H1 (cell line): ENCODE measurements at regions not wholly inside any gene's neighbourhood (a gene's known extent, or its start where the extent isn't known, plus 50 kb on each side); places are given as distances from the start of the nearest gene placed in this dataset.
A peak's percentile ranks its signal among the peaks of the same experiment; 100 is the strongest.

Experiments used
- CTCF ChIA-PET: fragments of 300-600 bp; sonication (Branson Sonifier 250); formaldehyde crosslinking; loops from one replicate; lab custom pipeline; 2021; ENCODE audit not compliant: partially characterized antibody; lab: Charles Lee
- POLR2A ChIA-PET: fragments of 300-600 bp; sonication (Branson Sonifier 250); formaldehyde crosslinking; loops from one replicate; lab custom pipeline; 2021; ENCODE audit warnings: inconsistent platforms; ENCODE audit not compliant: partially characterized antibody; lab: Charles Lee
- DNase-seq, 2 experiments: peaks; one replicate each; pipeline versions ENCODE4 v3.0.0 to v3.0.0-alpha.2; 2010 to 2022; ENCODE audit warnings: low spot score in 2 of 2, low read depth in 1 of 2, mixed read lengths in 1 of 2
- FAIRE-seq: peaks from 2 replicates; lab custom pipeline; 2011; peaks lifted over from hg19 to GRCh38; lab: Jason Lieb, UNC
- H2AFZ ChIP-seq: 2 replicates; pipeline ENCODE4 v1.8.1; 2012; ENCODE audit warnings: low read length, inconsistent platforms
- H2AK5ac ChIP-seq: 2 replicates; pipeline ENCODE4 v1.6.1; 2013; ENCODE audit warnings: low read depth, low read length
- H2BK120ac ChIP-seq: replicated peaks from 2 replicates; pipeline ENCODE3; 2013; ENCODE audit warnings: low read depth, low read length, inconsistent platforms
- H2BK12ac ChIP-seq: 2 replicates; pipeline ENCODE4 v1.6.1; 2013; ENCODE audit warnings: low read depth, low read length
- H2BK15ac ChIP-seq: 2 replicates; pipeline ENCODE4 v1.6.1; 2013; ENCODE audit warnings: low read length
- H2BK20ac ChIP-seq: 2 replicates; pipeline ENCODE4 v1.6.1; 2013; ENCODE audit warnings: low read length
- H2BK5ac ChIP-seq: 2 replicates; pipeline ENCODE4 v1.6.1; 2013; ENCODE audit warnings: low read depth, low read length
- H3K14ac ChIP-seq: 2 replicates; pipeline ENCODE4 v1.6.1; 2013; ENCODE audit warnings: inconsistent platforms; ENCODE audit not compliant: insufficient read length
- H3K18ac ChIP-seq: 2 replicates; pipeline ENCODE4 v1.6.1; 2013; ENCODE audit warnings: low read length; ENCODE audit errors: extremely low read depth
- H3K23ac ChIP-seq: 2 replicates; pipeline ENCODE4 v1.6.1; 2013; ENCODE audit warnings: inconsistent platforms; ENCODE audit not compliant: insufficient read length
- H3K23me2 ChIP-seq: 2 replicates; pipeline ENCODE4 v1.6.1; 2013; ENCODE audit warnings: low read depth, low read length
- H3K27ac ChIP-seq: 2 replicates; pipeline ENCODE4 v1.6.1; 2011; ENCODE audit warnings: low read depth, low read length, inconsistent platforms
- H3K27me3 ChIP-seq, 4 experiments: replicated peaks in 1 of 4; 1 replicate in 1 of 4; 2 replicates in 3 of 4; pipeline versions ENCODE4 v1.6.1 to v1.8.1; 2011 to 2013; ENCODE audit warnings: low read length in 3 of 4, mild to moderate bottlenecking in 3 of 4, inconsistent platforms in 2 of 4, mixed read lengths in 2 of 4, moderate library complexity in 1 of 4; ENCODE audit not compliant: control insufficient read depth in 3 of 4, insufficient read depth in 3 of 4; ENCODE audit errors: extremely low read depth in 1 of 4
- H3K36me3 ChIP-seq, 4 experiments: 2 replicates each; pipeline versions ENCODE4 v1.6.1 to v1.8.1; 2011 to 2013; ENCODE audit warnings: mild to moderate bottlenecking in 4 of 4, low read length in 3 of 4, moderate library complexity in 2 of 4, control low read depth in 1 of 4, inconsistent platforms in 1 of 4; ENCODE audit not compliant: insufficient read depth in 4 of 4, control insufficient read depth in 2 of 4
- H3K4ac ChIP-seq: replicated peaks from 2 replicates; pipeline ENCODE3; 2013; ENCODE audit warnings: low read length, low read depth, mixed read lengths, inconsistent platforms; ENCODE audit not compliant: insufficient read length
- H3K4me1 ChIP-seq, 4 experiments: replicated peaks in 1 of 4; 1 replicate in 1 of 4; 2 replicates in 3 of 4; pipeline versions ENCODE4 v1.6.1 to v1.8.1; 2011 to 2013; ENCODE audit warnings: low read length in 3 of 4, inconsistent platforms in 2 of 4, mixed read lengths in 1 of 4; ENCODE audit not compliant: insufficient read depth in 4 of 4, control insufficient read depth in 3 of 4
- H3K4me2 ChIP-seq, 2 experiments: 2 replicates each; pipeline versions ENCODE4 v1.6.1 to v1.8.1; 2011 to 2013; ENCODE audit warnings: low read depth in 2 of 2, low read length in 2 of 2, control low read depth in 1 of 2, inconsistent platforms in 1 of 2, mild to moderate bottlenecking in 1 of 2; ENCODE audit not compliant: insufficient read depth in 1 of 2
- H3K4me3 ChIP-seq, 4 experiments: fragments of 200-600, 300-600 bp in 1 of 4; sonication (generic), shearing (Covaris generic), sonication (Bioruptor Twin) in 1 of 4; 2 replicates each; pipeline versions ENCODE4 v1.5.1 to v1.8.1; 2011 to 2016; ENCODE audit warnings: low read length in 4 of 4, low read depth in 3 of 4, control low read depth in 2 of 4, inconsistent platforms in 2 of 4, mild to moderate bottlenecking in 2 of 4, mixed read lengths in 1 of 4, moderate library complexity in 1 of 4; ENCODE audit not compliant: insufficient read depth in 2 of 4; ENCODE audit errors: extremely low read depth in 1 of 4
- H3K56ac ChIP-seq: replicated peaks from 2 replicates; pipeline ENCODE3; 2013; ENCODE audit warnings: low read depth, mild to moderate bottlenecking, mixed read lengths, low read length, inconsistent platforms; ENCODE audit not compliant: insufficient read length
- H3K79me1 ChIP-seq: 2 replicates; pipeline ENCODE4 v1.6.1; 2013; ENCODE audit warnings: low read depth, low read length, control low read depth
- H3K79me2 ChIP-seq, 2 experiments: 2 replicates each; pipeline versions ENCODE4 v1.6.1 to v1.8.1; 2012 to 2013; ENCODE audit warnings: low read length in 2 of 2, mild to moderate bottlenecking in 2 of 2, inconsistent platforms in 1 of 2; ENCODE audit not compliant: insufficient read depth in 2 of 2, control insufficient read depth in 1 of 2
- H3K9ac ChIP-seq, 4 experiments: replicated peaks in 1 of 4; 1 replicate in 1 of 4; 2 replicates in 3 of 4; pipeline versions ENCODE4 v1.6.1 to v1.8.1; 2011 to 2013; ENCODE audit warnings: low read depth in 3 of 4, low read length in 3 of 4, control low read depth in 2 of 4, mild to moderate bottlenecking in 2 of 4, moderate library complexity in 2 of 4, inconsistent platforms in 1 of 4; ENCODE audit errors: extremely low read depth in 1 of 4
- H3K9me3 ChIP-seq, 2 experiments: 2 replicates each; pipeline versions ENCODE4 v1.6.1 to v1.8.1; 2012 to 2013; ENCODE audit warnings: mild to moderate bottlenecking in 2 of 2, moderate library complexity in 2 of 2, control low read depth in 1 of 2, inconsistent platforms in 1 of 2, low read depth in 1 of 2, low read length in 1 of 2, mixed read lengths in 1 of 2; ENCODE audit not compliant: insufficient read depth in 2 of 2
- H4K20me1 ChIP-seq, 2 experiments: replicated peaks in 1 of 2; 2 replicates each; pipeline versions ENCODE3 to v1.8.1; 2011 to 2013; ENCODE audit warnings: inconsistent platforms in 2 of 2, low read length in 2 of 2, mild to moderate bottlenecking in 1 of 2; ENCODE audit not compliant: insufficient read depth in 2 of 2, control insufficient read depth in 1 of 2
- H4K5ac ChIP-seq: 2 replicates; pipeline ENCODE4 v1.6.1; 2013; ENCODE audit warnings: low read length, low read depth, mixed read lengths, inconsistent platforms; ENCODE audit not compliant: insufficient read length
- H4K8ac ChIP-seq: 2 replicates; pipeline ENCODE4 v1.8.0; 2013; ENCODE audit warnings: mild to moderate bottlenecking, moderate library complexity, low read length, inconsistent platforms; ENCODE audit not compliant: insufficient read depth; ENCODE audit errors: extremely low read depth
- H4K91ac ChIP-seq: replicated peaks from 2 replicates; pipeline ENCODE3; 2013; ENCODE audit warnings: low read length, mixed read lengths, inconsistent platforms; ENCODE audit not compliant: insufficient read length
- SIRT6 ChIP-seq: IDR thresholded peaks from one replicate; pipeline ENCODE4 v1.7.1; 2012; ENCODE audit warnings: low read length, inconsistent platforms
- SP1 ChIP-seq: IDR thresholded peaks from 2 replicates; pipeline ENCODE4 v1.6.1; 2011; ENCODE audit warnings: low read depth, low read length
- ZNF274 ChIP-seq: IDR thresholded peaks from 2 replicates; pipeline ENCODE4 v1.7.0; 2012; ENCODE audit warnings: low read length, borderline replicate concordance; ENCODE audit errors: extremely low read depth
- WGBS, 2 experiments: shearing (Covaris generic) in 1 of 2; methylation state at CpG; one replicate each; pipeline versions ENCODE4 v1.1.6 to v1.1.7; 2013 to 2015; ENCODE audit warnings: low lambda C conversion rate in 2 of 2, mixed read lengths in 2 of 2, inconsistent platforms in 1 of 2, low coverage in 1 of 2, missing lambda C conversion rate in 1 of 2; ENCODE audit not compliant: insufficient replicate concordance in 2 of 2, insufficient coverage in 1 of 2, insufficient read length in 1 of 2; ENCODE audit errors: extremely low coverage in 1 of 2, missing lambda C conversion rate in 1 of 2; 5-methylcytosine and 5-hydroxymethylcytosine counted together
- TF ChIP-seq, protein P1 (sequence below): IDR thresholded peaks from 2 replicates; pipeline ENCODE4 v1.6.1; 2012; ENCODE audit warnings: low read length, inconsistent platforms

DNA sequence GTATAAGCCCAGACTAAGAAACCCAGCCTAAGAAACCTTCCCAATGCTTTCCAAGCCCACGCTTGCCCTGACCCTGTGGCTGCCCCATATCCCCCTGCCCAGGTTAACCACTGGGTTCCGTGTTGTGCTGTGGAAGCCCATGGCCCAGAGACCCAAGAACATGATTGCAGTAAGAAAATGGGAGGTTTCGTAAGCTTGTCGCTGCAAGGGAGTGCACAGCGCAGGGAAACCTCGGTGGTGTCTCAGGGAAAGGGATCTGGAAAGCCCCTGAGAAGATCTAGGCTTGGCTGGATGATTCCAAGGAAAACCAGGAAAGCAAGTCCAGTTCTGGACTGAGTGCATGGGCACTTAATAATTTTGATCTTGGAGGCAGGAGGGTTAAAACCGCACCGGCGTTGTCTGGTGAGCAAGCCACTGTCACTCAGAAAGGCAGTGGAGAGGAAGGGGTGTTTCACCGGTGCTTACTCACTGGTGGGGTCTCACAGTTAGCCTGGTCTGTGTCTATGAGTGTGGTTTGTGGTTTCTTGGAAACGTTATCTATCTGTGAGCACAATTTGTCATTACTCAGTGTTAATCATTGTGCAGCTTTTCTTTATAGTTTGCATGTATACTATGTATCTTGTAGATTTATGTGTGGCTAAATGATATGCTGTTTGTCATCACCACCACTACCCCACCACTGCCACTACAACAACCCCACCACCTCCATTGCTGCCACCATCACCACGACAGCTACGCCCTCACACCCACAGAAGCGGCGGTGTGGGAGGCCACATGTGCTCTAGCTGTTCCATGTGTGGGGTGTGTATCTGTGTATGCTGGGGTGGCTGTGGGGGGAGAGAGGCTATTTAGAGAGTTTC lies 53.3 kb upstream of the PRDM11 start:
- H3K23me2 ChIP-seq = peaks cover 2% of the 10 kb centered on the region; the same call in 1 of the 2 replicates
- H3K4me2 ChIP-seq = peak overlapping the region in 1 of 2 experiments; percentile 47; a peak in 1 of 4 replicates
- ChIA-PET POLR2A (interaction anchor here (1.0 kb wide), 1 partner anchor 162 kb away, joined by 3 read pairs; no protein-coding TSS in a partner anchor), CTCF (interaction anchor here (0.8 to 34.2 kb wide), 8 partner anchors 6 to 182 kb away, joined by 3 to 1347 read pairs (median 5); no protein-coding TSS in a partner anchor)
- FAIRE-seq (no peak), DNase-seq (no peak)
- peak overlapping the region; percentile 82 for H2BK20ac ChIP-seq
- no peak overlapping the region for H3K56ac ChIP-seq
- 90% methylated on average over 15 of the region's 15 CpGs; no CpG with 5 or more reads in 1 of the 2 experiments for WGBS, 2 experiments
- no peak overlapping the region for H3K4me3 ChIP-seq
- H3K14ac ChIP-seq = no peak overlapping the region
- no peaks in the 10 kb centered on the region for H3K79me1 ChIP-seq
- no peak overlapping the region for H3K23ac ChIP-seq
- H4K5ac ChIP-seq = no peak overlapping the region
- H3K36me3 ChIP-seq = no peaks in the 10 kb centered on the region
- H3K4ac ChIP-seq = no peak overlapping the region
- H2BK15ac ChIP-seq = peak overlapping the region; percentile 36
- H3K9me3 ChIP-seq = no peaks in the 10 kb centered on the region
- H3K9ac ChIP-seq = no peak overlapping the region
- H4K91ac ChIP-seq = peak overlapping the region; percentile 4
- H3K27ac ChIP-seq = no peak overlapping the region; the same call in 1 of the 2 replicates
- no peaks in the 10 kb centered on the region for H4K20me1 ChIP-seq
- H3K18ac ChIP-seq = peak overlapping the region; percentile 11
- peak overlapping the region; percentile 8 for H2BK120ac ChIP-seq
- no peaks in the 10 kb centered on the region for H3K79me2 ChIP-seq
- H3K4me1 ChIP-seq = peaks cover 5 to 20% (median 9%) of the 10 kb centered on the region in 4 experiments; a peak in 5 of 7 replicates
- no peak overlapping the region for H2AFZ ChIP-seq
- no peaks in the 10 kb centered on the region; a peak in 2 of 7 replicates for H3K27me3 ChIP-seq
- peak overlapping the region; percentile 67; the same call in 1 of the 2 replicates for H2BK5ac ChIP-seq
- H2BK12ac ChIP-seq = peak overlapping the region; percentile 98
- peak overlapping the region; percentile 93; the same call in 1 of the 2 replicates for H2AK5ac ChIP-seq
- no peak overlapping the region; the same call in 1 of the 2 replicates for H4K8ac ChIP-seq
- no peak for TF ChIP-seq SIRT6
- TF ChIP-seq, protein P1, sequence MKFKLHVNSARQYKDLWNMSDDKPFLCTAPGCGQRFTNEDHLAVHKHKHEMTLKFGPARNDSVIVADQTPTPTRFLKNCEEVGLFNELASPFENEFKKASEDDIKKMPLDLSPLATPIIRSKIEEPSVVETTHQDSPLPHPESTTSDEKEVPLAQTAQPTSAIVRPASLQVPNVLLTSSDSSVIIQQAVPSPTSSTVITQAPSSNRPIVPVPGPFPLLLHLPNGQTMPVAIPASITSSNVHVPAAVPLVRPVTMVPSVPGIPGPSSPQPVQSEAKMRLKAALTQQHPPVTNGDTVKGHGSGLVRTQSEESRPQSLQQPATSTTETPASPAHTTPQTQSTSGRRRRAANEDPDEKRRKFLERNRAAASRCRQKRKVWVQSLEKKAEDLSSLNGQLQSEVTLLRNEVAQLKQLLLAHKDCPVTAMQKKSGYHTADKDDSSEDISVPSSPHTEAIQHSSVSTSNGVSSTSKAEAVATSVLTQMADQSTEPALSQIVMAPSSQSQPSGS = no peak
- TF ChIP-seq ZNF274 = no peak
- TF ChIP-seq SP1 = peak; percentile 67; the same call in 1 of the 2 replicates
